ENCODE measurements at regions not wholly inside any gene's neighbourhood (a gene's known extent, or its start where the extent isn't known, plus 50 kb on each side); places are given as distances from the start of the nearest gene placed in this dataset.

- Histone ChIP-seq H3K36me3 (no peaks in the 10 kb centered on the region), H3K4me3 (no peak overlapping the region), H3K4me1 (peaks cover 7 to 14% (median 12%) of the 10 kb centered on the region in 4 donors), H3K9me3 (no peaks in the 10 kb centered on the region), H3K27me3 (no peaks in the 10 kb centered on the region), H3K27ac (no peak overlapping the region)
- intact Hi-C loops (cut with DNase I; ENCODE audit: low total_unique reads): no loop called here
- no peak for DNase-seq
- 80 to 89% (median 87%) methylated on average over 9 of the region's 9 CpGs for WGBS, 5 donors
- TF ChIP-seq CTCF (IDR thresholded peaks at IDR 0.05) (no peak), POLR2A (IDR thresholded peaks at IDR 0.05) (no peak), EP300 (IDR thresholded peaks at IDR 0.05) (no peak), POLR2AphosphoS5 (IDR thresholded peaks at IDR 0.05) (no peak)
Observed at GRCh38 chr17:77814091-77814772, 144.3 kb upstream of the TNRC6C start.

- no peak for TF ChIP-seq POLR2AphosphoS5 (IDR thresholded peaks at IDR 0.05)
- TF ChIP-seq CTCF (IDR thresholded peaks at IDR 0.05): no peak
- TF ChIP-seq POLR2A (IDR thresholded peaks at IDR 0.05): no peak
- TF ChIP-seq EP300 (IDR thresholded peaks at IDR 0.05): no peak
- H3K27ac ChIP-seq: no peak overlapping the region
- H3K4me3 ChIP-seq: no peak overlapping the region
- no peaks in the 10 kb centered on the region for H3K36me3 ChIP-seq
- H3K27me3 ChIP-seq: no peaks in the 10 kb centered on the region
- WGBS, 5 donors: 69 to 81% (median 78%) methylated on average over 13 of the region's 13 CpGs
- intact Hi-C loops (cut with DNase I; ENCODE audit: low total_unique reads): no loop called here
- no peak for DNase-seq
- H3K4me1 ChIP-seq: peaks cover 7 to 13% (median 10%) of the 10 kb centered on the region in 4 donors
- H3K9me3 ChIP-seq: no peaks in the 10 kb centered on the region
Observed at GRCh38 chr17:77815127-77815905, 143.2 kb upstream of the TNRC6C start.

GRCh38 chr17:77817953-77818352, 140.6 kb upstream of the TNRC6C start:
- Histone ChIP-seq H3K4me1 (peaks cover 0 to 5% (median 0%) of the 10 kb centered on the region in 4 donors), H3K9me3 (no peaks in the 10 kb centered on the region), H3K36me3 (no peaks in the 10 kb centered on the region), H3K27me3 (no peaks in the 10 kb centered on the region), H3K27ac (no peak overlapping the region), H3K4me3 (no peak overlapping the region)
- TF ChIP-seq POLR2AphosphoS5 (IDR thresholded peaks at IDR 0.05) (no peak), EP300 (IDR thresholded peaks at IDR 0.05) (no peak), CTCF (IDR thresholded peaks at IDR 0.05) (no peak), POLR2A (IDR thresholded peaks at IDR 0.05) (no peak)
- intact Hi-C loops (cut with DNase I; ENCODE audit: low total_unique reads): no loop called here
- no peak for DNase-seq
- 81 to 91% (median 90%) methylated on average over 4 of the region's 4 CpGs for WGBS, 5 donors

GRCh38 chr17:77819497-77819896, 139.0 kb upstream of the TNRC6C start:
- no peaks in the 10 kb centered on the region for H3K36me3 ChIP-seq
- H3K4me3 ChIP-seq: no peak overlapping the region
- H3K4me1 ChIP-seq: peaks cover 0 to 5% (median 0%) of the 10 kb centered on the region in 4 donors
- intact Hi-C loops (cut with DNase I; ENCODE audit: low total_unique reads): no loop called here
- H3K27me3 ChIP-seq: no peaks in the 10 kb centered on the region
- no peak for TF ChIP-seq CTCF (IDR thresholded peaks at IDR 0.05)
- no peak for TF ChIP-seq POLR2AphosphoS5 (IDR thresholded peaks at IDR 0.05)
- TF ChIP-seq EP300 (IDR thresholded peaks at IDR 0.05): no peak
- no peak for TF ChIP-seq POLR2A (IDR thresholded peaks at IDR 0.05)
- WGBS, 5 donors: 61 to 77% (median 71%) methylated on average over 3 of the region's 3 CpGs
- no peaks in the 10 kb centered on the region for H3K9me3 ChIP-seq
- DNase-seq: no peak
- H3K27ac ChIP-seq: no peak overlapping the region

Measured in stomach (tissue), 8 donors.